GM12878 (cell line): ENCODE measurements at regions not wholly inside any gene's neighbourhood (a gene's known extent, or its start where the extent isn't known, plus 50 kb on each side); places are given as distances from the start of the nearest gene placed in this dataset.

ENCODE experiments used
- ATAC-seq: fragments of 200-7000 bp; cut with Tn5 transposase; 3 replicates; pipeline ENCODE4 v1.9.1; 2020; ENCODE audit warnings: mild to moderate bottlenecking, moderate library complexity
- BruUV-seq: library from RNA; stranded (reverse); fragments of 400-500 nt; replicated peaks from 2 replicates; lab custom pipeline; 2021; lab: Mats Ljungman, UMichigan
- CTCF ChIA-PET: fragments of 300-600 bp; sonication (Branson Sonifier 250); formaldehyde crosslinking; extraction: SDS; loops from one replicate; lab custom pipeline; 2021; ENCODE audit warnings: inconsistent platforms; lab: Yijun Ruan, JAX
- POLR2A ChIA-PET: fragments of 350-600 bp; formaldehyde crosslinking; extraction: SDS; loops from one replicate; lab custom pipeline; 2021; ENCODE audit warnings: inconsistent platforms; lab: Charles Lee
- RAD21 ChIA-PET: fragments of 300-600 bp; sonication (Branson Sonifier 250); formaldehyde crosslinking; loops from one replicate; lab custom pipeline; 2023; ENCODE audit warnings: antibody characterized with exemption; ENCODE audit not compliant: unreplicated experiment; lab: Charles Lee
- SMC1A ChIA-PET: fragments of 300-600 bp; sonication (Branson Sonifier 250); formaldehyde crosslinking; loops from one replicate; lab custom pipeline; 2023; ENCODE audit not compliant: unreplicated experiment, uncharacterized antibody; lab: Charles Lee
- DNase-seq: peaks from one replicate; pipeline ENCODE4 v3.0.0-alpha.2; 2011; ENCODE audit warnings: low read depth, low spot score
- FAIRE-seq: peaks from 3 replicates; lab custom pipeline; 2011; peaks lifted over from hg19 to GRCh38; lab: Jason Lieb, UNC
- H2AFZ ChIP-seq: 2 replicates; pipeline ENCODE4 v1.6.0; 2011; ENCODE audit warnings: low read depth, low read length, control low read depth; ENCODE audit not compliant: control insufficient read depth
- H3K27ac ChIP-seq: 2 replicates; pipeline ENCODE4 v1.5.1; 2011; ENCODE audit warnings: control low read depth; ENCODE audit not compliant: control insufficient read depth, insufficient read depth
- H3K27me3 ChIP-seq, 2 experiments: replicated peaks in 1 of 2; 2 replicates each; pipeline versions ENCODE4 v1.6.0 to v1.6.1; 2011; ENCODE audit warnings: low read length in 1 of 2; ENCODE audit not compliant: control insufficient read depth in 2 of 2, insufficient read depth in 2 of 2
- H3K36me3 ChIP-seq, 2 experiments: 2 replicates each; pipeline ENCODE4 v1.5.1; 2011; ENCODE audit warnings: low read length in 1 of 2; ENCODE audit not compliant: control insufficient read depth in 2 of 2, insufficient read depth in 2 of 2
- H3K4me1 ChIP-seq: 2 replicates; pipeline ENCODE4 v1.6.1; 2011; ENCODE audit warnings: mild to moderate bottlenecking, low read length, moderate library complexity, mixed read lengths; ENCODE audit not compliant: control insufficient read depth, insufficient read depth
- H3K4me2 ChIP-seq: 2 replicates; pipeline ENCODE4 v1.6.0; 2011; ENCODE audit warnings: control low read depth; ENCODE audit not compliant: control insufficient read depth, insufficient read depth
- H3K4me3 ChIP-seq: fragments of 200-600 bp; sonication (generic); 2 replicates; pipeline ENCODE4 v1.5.1; 2016
- H3K79me2 ChIP-seq: 2 replicates; pipeline ENCODE4 v1.6.0; 2011; ENCODE audit warnings: low read length; ENCODE audit not compliant: control insufficient read depth, insufficient read depth
- H3K9ac ChIP-seq: 2 replicates; pipeline ENCODE4 v1.8.0; 2011; ENCODE audit warnings: low read length, control low read depth, mixed read lengths; ENCODE audit not compliant: control insufficient read depth, insufficient read depth
- H3K9me3 ChIP-seq: replicated peaks from 3 replicates; pipeline ENCODE4 v1.5.1; 2011; ENCODE audit warnings: mild to moderate bottlenecking, low read length; ENCODE audit not compliant: control insufficient read depth, insufficient read depth
- H4K20me1 ChIP-seq: 2 replicates; pipeline ENCODE4 v1.6.0; 2011; ENCODE audit not compliant: control insufficient read depth, insufficient read depth
- CHD2 ChIP-seq: IDR thresholded peaks from 2 replicates; pipeline ENCODE4 v1.6.1; 2011; ENCODE audit warnings: low read depth, low read length, improper control_type of control experiment, borderline replicate concordance
- E4F1 ChIP-seq: fragments of 450-650 bp; IDR thresholded peaks from 2 replicates; pipeline ENCODE4 v1.6.1; 2018; ENCODE audit warnings: borderline replicate concordance, mild to moderate bottlenecking; ENCODE audit not compliant: partially characterized antibody
- EP300 ChIP-seq, 2 experiments: fragments of 150-350 bp in 1 of 2; IDR thresholded peaks; 2 replicates each; pipeline ENCODE4 v1.6.1; 2011 to 2012; ENCODE audit warnings: low read depth in 2 of 2, low read length in 2 of 2, borderline replicate concordance in 1 of 2, improper control_type of control experiment in 1 of 2, inconsistent platforms in 1 of 2; ENCODE audit not compliant: control insufficient read depth in 1 of 2
- ETV6 ChIP-seq, 2 experiments: fragments of 450-650 bp in 1 of 2; IDR thresholded peaks in 1 of 2; conservative IDR thresholded peaks in 1 of 2; 2 replicates each; pipeline ENCODE4 v1.6.1; 2014; ENCODE audit warnings: antibody characterized with exemption in 1 of 2, borderline replicate concordance in 1 of 2, low read depth in 1 of 2, mild to moderate bottlenecking in 1 of 2, moderate library complexity in 1 of 2
- FOXK2 ChIP-seq: fragments of 450-650 bp; IDR thresholded peaks from 2 replicates; pipeline ENCODE4 v1.6.1; 2017; ENCODE audit warnings: mild to moderate bottlenecking, moderate library complexity
- FOXM1 ChIP-seq: IDR thresholded peaks from 2 replicates; pipeline ENCODE4 v1.6.1; 2012; ENCODE audit warnings: low read depth, mild to moderate bottlenecking, inconsistent platforms, low read length, moderate library complexity
- JUND ChIP-seq: IDR thresholded peaks from 2 replicates; pipeline ENCODE4 v1.6.1; 2012; ENCODE audit warnings: low read depth, mild to moderate bottlenecking, low read length, improper control_type of control experiment, moderate library complexity
- LARP7 ChIP-seq: fragments of 450-650 bp; IDR thresholded peaks from 2 replicates; pipeline ENCODE4 v1.6.1; 2017; ENCODE audit warnings: mild to moderate bottlenecking
- MEF2B ChIP-seq: fragments of 450-650 bp; IDR thresholded peaks from 2 replicates; pipeline ENCODE4 v1.6.1; 2018; ENCODE audit warnings: mild to moderate bottlenecking, moderate library complexity; ENCODE audit not compliant: partially characterized antibody, poor library complexity, severe bottlenecking
- NR2C2 ChIP-seq: IDR thresholded peaks from 2 replicates; pipeline ENCODE4 v1.6.1; 2011; ENCODE audit warnings: borderline replicate concordance, low read depth; ENCODE audit not compliant: control insufficient read depth, insufficient read length
- POLR2A ChIP-seq: IDR thresholded peaks from 2 replicates; pipeline ENCODE4 v1.6.1; 2011; ENCODE audit warnings: low read depth, mild to moderate bottlenecking, low read length
- POLR2AphosphoS2 ChIP-seq: IDR thresholded peaks from 2 replicates; pipeline ENCODE4 v1.6.1; 2011; ENCODE audit warnings: low read depth, mild to moderate bottlenecking, low read length, improper control_type of control experiment, moderate library complexity
- SUZ12 ChIP-seq: fragments of 200-600 bp; sonication (generic); IDR thresholded peaks from one replicate; pipeline ENCODE4 v1.6.1; 2018; ENCODE audit warnings: antibody characterized with exemption, mild to moderate bottlenecking; ENCODE audit not compliant: unreplicated experiment
- USF1 ChIP-seq: IDR thresholded peaks from 2 replicates; pipeline ENCODE4 v1.6.1; 2011; ENCODE audit warnings: borderline replicate concordance, low read depth, mild to moderate bottlenecking, moderate library complexity, mixed read lengths, low read length; ENCODE audit not compliant: insufficient read depth; ENCODE audit errors: extremely low read length
- USF2 ChIP-seq: IDR thresholded peaks from 2 replicates; pipeline ENCODE4 v1.6.1; 2011; ENCODE audit warnings: low read depth, low read length, improper control_type of control experiment, borderline replicate concordance
- ZBTB4 ChIP-seq: fragments of 450-650 bp; formaldehyde crosslinking; IDR thresholded peaks from 2 replicates; pipeline ENCODE4 v1.4.0; 2022; ENCODE audit warnings: mild to moderate bottlenecking, moderate library complexity
- in situ Hi-C: fragments of 300-500 bp; cut with MboI; formaldehyde crosslinking; loops from 9 replicates; pipeline ENCODE4 v1.14.3; 2018; ENCODE audit warnings: mixed read lengths
- intact Hi-C: fragments of 100-400 bp; cut with micrococcal nuclease; formaldehyde crosslinking; loops from one replicate; pipeline ENCODE4 v1.14.2; 2022; ENCODE audit not compliant: unreplicated experiment

GRCh38 chr4:79150820-79151416, 174.9 kb downstream of the NAA11 start:
- ChIA-PET RAD21 (interaction anchor here (1.9 kb wide), 1 partner anchor 14 kb away, joined by 6 read pairs; no protein-coding TSS in a partner anchor), CTCF (interaction anchor here (1.2 kb wide), 1 partner anchor 58 kb away, joined by 3 read pairs; no protein-coding TSS in a partner anchor), SMC1A (interaction anchor here (2.1 to 2.3 kb wide), 2 partner anchors 10 to 15 kb away, joined by 7 to 10 read pairs; no protein-coding TSS in a partner anchor), POLR2A (no interaction called here)
- H3K9me3 ChIP-seq: no peaks in the 10 kb centered on the region; the same call in 2 of the 3 replicates
- H3K9ac ChIP-seq: no peak overlapping the region
- H2AFZ ChIP-seq: no peak overlapping the region
- DNase-seq (no peak), FAIRE-seq (no peak), ATAC-seq (no peak)
- H3K79me2 ChIP-seq: no peaks in the 10 kb centered on the region
- no peaks in the 10 kb centered on the region for H3K36me3 ChIP-seq
- no peaks in the 10 kb centered on the region for H3K4me1 ChIP-seq
- intact Hi-C loops (no loop called here), in situ Hi-C loops (no loop called here)
- BruUV-seq: no TSS peak
- H3K27me3 ChIP-seq: no peaks in the 10 kb centered on the region
- H3K4me2 ChIP-seq: no peak overlapping the region
- H3K4me3 ChIP-seq: no peak overlapping the region
- H3K27ac ChIP-seq: no peak overlapping the region
- no peaks in the 10 kb centered on the region for H4K20me1 ChIP-seq
- no peak for TF ChIP-seq E4F1
- no peak for TF ChIP-seq SUZ12
- no peak for TF ChIP-seq EP300 (IDR thresholded peaks at IDR 0.05; ENCODE audit: borderline replicate concordance in 1 of 2, control insufficient read depth in 1 of 2, low read depth in 2 of 2, low read length in 2 of 2)
- TF ChIP-seq POLR2A: no peak
- TF ChIP-seq USF2: no peak
- no peak for TF ChIP-seq ETV6 (conservative IDR thresholded peaks at IDR 0.05 in 1 of 2, IDR thresholded peaks at IDR 0.05 in 1 of 2; ENCODE audit: borderline replicate concordance in 1 of 2, low read depth in 1 of 2)
- TF ChIP-seq FOXM1: no peak
- TF ChIP-seq ZBTB4 (CRISPR knock-in tag): no peak
- no peak for TF ChIP-seq JUND
- TF ChIP-seq FOXK2: no peak
- TF ChIP-seq CHD2: no peak
- TF ChIP-seq POLR2AphosphoS2: no peak
- no peak for TF ChIP-seq MEF2B
- no peak for TF ChIP-seq USF1
- TF ChIP-seq LARP7: no peak
- TF ChIP-seq NR2C2: no peak
